NB4 (cell line): ENCODE measurements at regions not wholly inside any gene's neighbourhood (a gene's known extent, or its start where the extent isn't known, plus 50 kb on each side); places are given as distances from the start of the nearest gene placed in this dataset.

Experiments used
- CTCF ChIP-seq: IDR thresholded peaks from one replicate; pipeline ENCODE4 v1.5.1; 2012; ENCODE audit warnings: low read depth, low read length
- MAX ChIP-seq: IDR thresholded peaks from 2 replicates; pipeline ENCODE4 v1.6.1; 2011; ENCODE audit warnings: low read depth, low read length
- MYC ChIP-seq: IDR thresholded peaks from 2 replicates; pipeline ENCODE4 v1.6.1; 2011; ENCODE audit warnings: low read depth, low read length
- POLR2A ChIP-seq: IDR thresholded peaks from 2 replicates; pipeline ENCODE4 v1.6.1; 2011; ENCODE audit warnings: mild to moderate bottlenecking; ENCODE audit not compliant: insufficient read length; ENCODE audit errors: extremely low read depth

- TF ChIP-seq CTCF (no peak), POLR2A (no peak), MAX (no peak), MYC (no peak)
These were observed 265.6 kb upstream of the BTBD3 start for GRCh38 chr20:11652128-11652527.
